Midbrain (tissue), 1 donor: ENCODE measurements at regions not wholly inside any gene's neighbourhood (a gene's known extent, or its start where the extent isn't known, plus 50 kb on each side); places are given as distances from the start of the nearest gene placed in this dataset.
"Not testable (repeated sequence)": the region's sequence is repeated elsewhere in the genome, so short reads cannot be mapped to it uniquely, and the experiment has no call there.

Source experiments
- DNase-seq: peaks from one replicate; lab custom pipeline; 2025; lab: John Stamatoyannopoulos, UW

DNA sequence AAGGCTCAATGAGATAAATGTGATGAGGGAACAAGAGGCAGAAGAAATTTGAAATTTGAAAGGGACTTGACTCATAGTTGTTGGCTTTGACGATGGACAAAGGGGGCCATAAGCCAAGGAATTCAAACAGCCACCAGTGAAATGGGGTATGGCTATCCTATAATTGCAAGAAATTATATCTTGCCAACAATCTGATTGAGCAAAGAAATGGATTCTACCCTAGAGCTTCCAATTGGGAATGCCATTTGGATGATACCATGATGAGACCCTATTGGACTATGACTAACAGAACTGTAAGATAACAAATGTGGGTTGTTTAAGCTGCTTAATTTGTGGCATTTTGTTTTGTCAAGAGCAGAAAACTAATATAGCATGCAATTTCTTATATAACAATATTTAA is 270.1 kb upstream of the ARSJ start:
- no peak for DNase-seq

DNA sequence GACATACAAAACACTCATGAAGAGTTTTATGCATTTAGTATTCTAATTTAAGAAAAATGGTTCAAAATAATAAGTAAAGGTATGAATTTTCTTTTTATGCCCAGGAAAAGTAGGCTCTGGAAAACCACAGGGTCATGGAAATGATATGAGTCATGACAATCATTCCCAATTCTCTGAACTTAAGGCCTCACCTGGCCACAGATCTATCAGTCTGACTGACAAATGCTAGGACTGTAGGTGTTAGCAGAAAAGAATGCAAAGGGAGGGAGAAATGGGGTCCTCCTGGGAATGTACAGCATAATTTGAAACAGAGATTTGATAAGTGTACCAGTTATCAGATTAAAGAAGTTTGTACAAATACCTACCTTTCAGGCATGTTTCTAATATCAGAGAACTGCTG is 270.5 kb upstream of the ARSJ start:
- no peak for DNase-seq

DNA sequence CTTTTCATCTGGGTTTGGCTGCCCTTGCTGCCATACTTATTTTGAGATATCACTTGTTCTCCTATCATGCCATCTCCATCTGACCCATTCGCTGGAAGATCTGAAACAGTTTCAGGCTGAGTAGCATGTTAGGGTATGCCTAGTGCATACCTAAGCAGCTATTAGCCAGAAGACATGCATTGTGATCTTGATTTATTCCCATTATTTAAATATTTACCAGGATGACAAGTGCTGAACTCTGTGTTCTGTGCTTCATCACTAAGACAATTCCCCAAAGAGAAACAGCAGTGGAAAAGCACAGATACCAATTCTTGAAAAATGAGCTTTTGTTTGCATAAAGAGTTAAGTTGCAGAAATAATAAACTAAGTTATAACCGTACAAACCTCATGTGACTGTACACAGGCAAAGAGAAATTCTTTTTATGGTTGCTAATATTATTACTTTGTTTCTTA is 271.0 kb upstream of the ARSJ start:
- DNase-seq, result no peak

DNA sequence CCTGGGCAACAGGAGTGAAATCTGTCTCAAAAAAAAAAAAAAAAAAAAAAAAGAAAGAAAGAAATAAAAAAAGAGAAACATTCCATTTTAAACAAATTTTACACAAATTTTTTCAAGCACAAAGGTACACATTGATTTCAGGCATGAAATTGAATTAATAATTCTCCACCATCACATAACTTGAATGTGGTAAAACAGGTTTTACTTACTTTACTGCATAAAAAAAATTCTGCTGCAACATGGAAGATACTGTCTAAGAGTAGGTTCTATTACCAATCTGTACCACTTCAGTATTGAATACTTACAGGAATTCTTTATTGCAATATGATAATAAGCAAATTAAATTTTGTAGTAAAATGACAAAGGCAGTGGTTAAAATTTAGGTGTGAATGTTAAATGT is 271.6 kb upstream of the ARSJ start:
- DNase-seq, result no peak

DNA sequence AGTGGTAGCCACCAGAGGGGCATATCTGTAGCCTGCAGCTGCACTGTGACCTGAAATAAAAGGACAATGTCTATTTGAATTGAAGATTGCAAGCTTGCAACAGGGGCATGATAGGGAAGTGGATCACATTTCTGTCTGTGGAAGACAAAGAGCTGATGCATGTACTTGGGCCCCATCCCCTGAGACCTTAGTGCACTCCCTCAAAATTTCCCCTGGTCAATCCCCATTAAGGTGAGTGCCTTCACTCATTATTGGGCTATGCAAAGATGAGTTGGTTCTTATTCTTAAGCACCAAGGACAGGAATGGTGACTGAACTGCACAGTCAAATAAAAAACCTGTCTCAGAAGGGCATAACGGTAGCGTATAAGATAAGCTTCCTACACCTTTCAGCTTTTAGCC is 273.1 kb upstream of the ARSJ start:
- no peak for DNase-seq

DNA sequence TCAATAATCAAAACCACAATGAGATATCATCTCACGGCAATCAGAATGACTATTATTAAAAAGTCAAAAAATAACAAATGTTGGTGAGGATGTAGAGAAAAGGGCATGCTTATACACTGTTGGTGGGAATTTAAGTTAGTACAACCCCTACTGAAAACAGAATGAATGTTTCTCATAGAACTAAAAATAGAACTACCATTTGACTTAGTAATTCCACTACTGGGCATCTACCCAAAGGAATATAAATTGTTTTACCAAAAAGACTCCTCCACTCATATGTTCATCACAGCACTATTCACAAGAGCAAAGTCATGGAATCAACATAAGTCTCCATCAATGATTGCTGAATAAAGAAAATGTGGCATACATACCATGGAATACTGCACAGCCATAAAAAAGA is 278.1 kb upstream of the ARSJ start:
- no peak for DNase-seq

DNA sequence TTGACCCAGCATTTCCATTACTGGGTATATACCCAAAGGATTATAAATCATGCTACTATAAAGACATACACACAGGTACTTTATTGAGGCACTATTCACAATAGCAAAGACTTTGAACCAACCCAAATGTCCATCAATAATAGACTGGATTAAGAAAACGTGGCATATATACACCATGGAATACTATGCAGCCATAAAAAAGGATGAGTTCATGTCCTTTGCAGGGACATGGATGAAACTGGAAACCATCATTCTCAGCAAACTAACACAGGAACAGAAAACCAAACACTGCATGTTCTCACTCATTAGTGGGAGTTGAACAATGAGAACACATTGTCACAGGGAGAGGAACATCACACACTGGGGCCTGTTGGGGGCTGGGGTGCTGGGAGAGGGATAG is 283.0 kb upstream of the ARSJ start:
- DNase-seq, result not testable (repeated sequence)

DNA sequence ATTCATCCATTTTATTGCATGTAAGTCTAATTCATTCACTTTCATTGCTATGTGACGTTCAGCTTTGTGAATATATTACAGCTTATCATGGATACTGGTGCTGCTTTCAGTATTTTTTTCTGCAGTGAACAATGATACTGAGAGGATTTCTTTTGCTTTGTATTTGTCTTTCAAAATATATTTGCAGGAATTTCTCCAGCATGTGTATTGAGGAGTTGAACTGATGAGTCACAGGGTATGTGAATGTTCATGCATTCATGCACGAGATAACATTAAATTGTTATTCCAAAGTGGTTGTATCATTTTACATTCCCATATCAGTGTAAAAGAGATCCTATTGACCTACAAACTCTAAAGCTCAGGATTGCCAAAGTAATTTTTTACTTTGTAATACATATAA is 283.8 kb upstream of the ARSJ start:
- no peak for DNase-seq

DNA sequence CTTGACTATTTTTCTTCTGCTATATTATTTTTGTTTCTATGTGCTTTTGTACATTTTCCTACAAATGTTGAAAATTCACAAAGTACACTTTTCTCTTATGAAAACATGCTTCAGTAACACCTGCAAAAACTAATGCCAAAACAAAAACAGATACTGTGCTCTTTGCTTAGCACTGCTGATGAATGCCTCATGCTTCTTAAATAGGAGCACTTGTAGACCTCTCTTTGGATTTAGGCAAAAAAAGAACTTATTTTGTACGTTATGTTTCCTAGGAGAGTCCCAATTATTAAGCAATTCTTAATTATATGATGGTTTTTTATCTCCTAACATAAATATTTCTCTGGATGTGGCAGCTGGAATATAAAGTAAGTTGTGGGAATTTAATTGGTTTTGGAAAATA is 285.0 kb upstream of the ARSJ start:
- no peak for DNase-seq

DNA sequence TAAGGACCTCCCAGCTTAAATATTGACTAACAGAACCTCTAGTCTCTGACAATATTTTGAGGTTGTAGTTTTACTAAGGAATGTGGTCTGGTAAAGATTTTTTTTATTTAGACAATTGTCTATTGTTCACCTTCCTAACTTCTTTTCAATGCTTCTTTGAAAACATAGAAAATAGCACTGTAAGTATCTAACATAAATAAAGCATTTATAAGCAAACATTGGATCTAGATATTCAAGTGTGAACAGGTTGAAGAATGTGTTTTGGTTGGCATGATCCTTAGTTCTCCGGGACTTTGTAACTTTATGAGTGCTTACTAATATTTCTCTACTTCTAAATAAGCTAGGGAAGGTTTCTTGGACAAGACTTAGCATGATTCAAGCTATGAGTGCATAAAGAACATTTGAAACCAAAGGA is 285.4 kb upstream of the ARSJ start:
- no peak for DNase-seq

DNA sequence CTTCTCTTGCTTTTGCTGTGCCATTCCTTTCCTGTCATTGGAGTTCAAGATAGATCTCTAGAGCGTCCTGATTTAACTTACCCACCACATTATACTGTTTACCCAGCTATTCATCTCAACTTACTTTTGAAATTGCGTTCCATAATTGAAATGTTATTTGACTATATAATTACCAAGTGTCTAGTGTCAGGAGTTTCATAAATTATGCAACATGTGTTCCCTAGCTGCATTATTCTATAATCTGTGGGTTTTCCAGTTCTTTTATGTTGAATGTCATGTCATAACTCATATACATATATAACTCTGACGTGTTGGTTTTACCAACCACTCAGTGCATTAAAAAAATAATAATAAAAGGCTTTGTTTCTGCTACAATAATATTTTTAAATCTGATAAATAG is 285.9 kb upstream of the ARSJ start:
- no peak for DNase-seq

DNA sequence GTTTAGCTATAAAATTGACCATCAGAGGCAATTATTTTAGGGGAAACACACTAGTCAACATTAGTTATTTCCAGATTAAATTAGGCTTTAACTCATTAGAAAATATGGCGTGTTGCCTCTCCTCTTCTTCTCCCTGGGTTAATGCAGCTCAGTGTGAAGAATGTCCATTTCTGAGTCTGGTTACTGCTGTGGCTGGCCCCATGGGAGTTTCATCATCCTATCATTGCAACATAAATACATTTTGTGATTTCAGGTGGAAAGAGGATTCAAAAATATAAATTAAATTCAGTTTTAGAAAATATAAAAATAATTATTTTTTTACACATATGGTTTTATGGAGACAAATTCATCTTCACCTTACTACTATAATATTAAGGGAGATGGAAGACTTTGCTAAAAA is 288.5 kb upstream of the ARSJ start:
- no peak for DNase-seq

DNA sequence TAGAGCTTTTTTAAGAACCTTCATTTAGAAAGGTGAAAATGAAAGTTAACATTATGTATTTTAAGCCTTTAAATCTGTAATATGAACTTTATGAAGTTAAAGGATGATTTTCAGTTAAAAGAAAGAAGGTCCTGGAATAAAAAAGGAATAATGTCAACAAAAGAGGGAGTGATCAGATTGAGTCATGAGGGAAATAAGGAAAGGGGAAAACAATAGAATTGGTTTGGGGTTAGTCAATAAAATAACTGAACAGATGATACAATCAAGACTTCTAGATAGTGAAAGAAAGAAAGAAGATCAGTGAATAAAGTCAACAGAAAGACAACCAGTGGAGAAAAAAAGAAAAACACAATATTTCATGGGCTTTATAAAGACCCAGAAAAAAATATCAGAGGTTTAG is 291.6 kb upstream of the ARSJ start:
- DNase-seq, result no peak

DNA sequence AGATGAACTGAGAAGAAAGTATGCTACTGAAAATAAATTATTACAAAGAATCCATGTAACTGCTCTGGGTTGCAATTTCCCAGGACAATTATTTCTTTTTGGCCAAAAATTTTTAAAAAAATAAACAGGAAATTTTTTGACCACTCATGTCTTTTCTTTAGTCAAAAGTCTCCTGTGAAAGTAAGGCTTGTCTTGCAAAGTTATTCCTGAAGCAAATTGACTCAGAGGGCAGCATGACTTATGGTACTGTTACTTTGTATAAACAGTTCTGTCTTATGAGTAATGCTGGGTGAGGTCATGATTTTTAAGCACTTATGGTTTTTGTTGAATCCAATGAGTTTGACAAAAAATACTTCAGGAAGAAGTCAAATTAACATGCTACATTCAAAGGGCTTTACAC is 292.8 kb upstream of the ARSJ start:
- DNase-seq, result no peak

DNA sequence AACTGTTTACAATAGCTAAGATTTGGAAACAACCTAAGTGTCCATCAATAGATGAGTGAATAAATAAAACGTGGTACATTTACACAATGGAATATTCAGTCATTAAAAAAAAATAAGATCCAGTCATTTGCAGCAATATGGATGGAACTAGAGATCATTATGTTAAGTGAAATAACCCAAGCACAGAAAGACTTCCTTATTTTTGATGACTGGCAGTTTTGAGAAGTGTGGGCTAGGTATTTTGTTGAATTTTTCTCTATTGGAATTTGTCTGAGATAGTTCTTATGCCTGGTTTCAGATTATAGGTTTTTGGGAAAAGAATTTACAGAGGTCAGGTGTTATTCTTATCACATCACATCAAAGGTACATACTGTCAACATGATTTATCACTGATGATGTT is 293.8 kb upstream of the ARSJ start:
- no peak for DNase-seq

DNA sequence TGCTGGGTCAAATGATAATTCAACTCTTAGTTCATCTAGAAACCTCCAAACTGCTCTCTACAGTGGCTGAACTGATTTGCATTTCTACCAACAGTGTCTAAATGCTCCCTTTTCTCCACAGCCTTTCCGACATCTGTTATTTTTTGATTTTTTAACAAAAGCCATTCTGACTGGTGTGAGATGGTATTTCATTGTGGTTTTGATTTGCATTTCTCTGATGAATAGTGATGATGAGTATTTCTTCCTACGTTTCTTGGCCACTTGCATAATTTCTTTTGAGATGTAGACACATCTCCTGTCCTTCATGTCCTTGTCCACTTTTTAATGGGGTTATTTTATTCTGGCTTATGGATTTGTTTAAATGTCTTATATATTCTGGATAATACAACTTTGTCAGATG is 298.2 kb upstream of the ARSJ start:
- no peak for DNase-seq

DNA sequence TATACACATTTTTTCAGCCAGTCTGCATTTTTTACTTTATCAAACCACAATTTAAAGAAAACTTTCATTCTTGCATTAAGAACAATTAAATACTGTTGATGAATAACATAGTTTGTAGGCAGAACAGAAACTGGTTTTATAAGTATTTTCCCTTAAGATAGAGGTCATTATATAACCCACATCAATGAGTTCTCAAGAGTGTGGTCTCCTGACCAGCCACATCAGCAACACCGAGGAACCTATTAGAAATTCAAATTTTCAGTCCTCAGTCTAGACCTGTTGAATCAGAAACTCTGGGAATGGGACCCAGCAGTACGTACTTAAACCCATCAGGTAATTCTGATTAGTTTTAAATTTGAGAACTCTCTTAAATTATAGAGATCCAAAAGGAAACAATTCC is 299.6 kb upstream of the ARSJ start:
- no peak for DNase-seq

DNA sequence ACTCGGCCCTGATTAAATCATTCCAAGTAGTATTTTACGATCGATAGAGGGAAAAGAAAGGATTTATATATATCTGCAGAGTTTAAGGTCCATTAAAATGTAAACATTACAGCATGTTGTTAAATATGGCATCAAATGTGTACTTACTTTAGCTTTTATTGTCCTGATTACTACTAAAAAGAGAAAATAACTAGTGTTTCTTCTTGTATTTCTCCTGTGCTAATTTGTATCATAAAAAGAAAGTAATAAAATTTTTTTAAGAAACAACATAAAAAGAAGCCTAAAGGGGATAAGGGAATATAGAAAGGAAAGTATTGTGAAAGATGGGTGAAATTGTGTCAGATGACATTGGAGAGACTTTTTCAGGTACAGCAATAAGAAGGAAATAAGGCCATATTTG is 300.3 kb upstream of the ARSJ start:
- no peak for DNase-seq

DNA sequence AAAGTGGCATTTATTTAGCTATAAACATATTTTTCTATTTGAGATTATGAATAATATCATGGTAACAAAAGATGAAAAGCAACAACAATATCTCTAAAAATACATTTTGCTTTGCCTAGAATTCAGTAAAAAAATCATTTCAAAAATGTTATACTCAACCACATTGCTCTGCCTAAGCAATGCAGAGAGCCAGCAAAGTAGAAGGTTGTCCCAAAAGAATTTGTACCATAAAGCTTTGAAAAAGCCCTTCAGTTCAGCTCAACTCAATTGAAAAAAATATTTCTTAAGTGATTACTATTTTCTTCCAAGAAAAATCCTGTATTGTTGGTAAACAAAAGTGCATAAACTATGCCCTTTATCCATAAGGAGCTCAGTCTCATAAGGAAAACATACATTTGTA is 301.2 kb upstream of the ARSJ start:
- DNase-seq, result no peak

DNA sequence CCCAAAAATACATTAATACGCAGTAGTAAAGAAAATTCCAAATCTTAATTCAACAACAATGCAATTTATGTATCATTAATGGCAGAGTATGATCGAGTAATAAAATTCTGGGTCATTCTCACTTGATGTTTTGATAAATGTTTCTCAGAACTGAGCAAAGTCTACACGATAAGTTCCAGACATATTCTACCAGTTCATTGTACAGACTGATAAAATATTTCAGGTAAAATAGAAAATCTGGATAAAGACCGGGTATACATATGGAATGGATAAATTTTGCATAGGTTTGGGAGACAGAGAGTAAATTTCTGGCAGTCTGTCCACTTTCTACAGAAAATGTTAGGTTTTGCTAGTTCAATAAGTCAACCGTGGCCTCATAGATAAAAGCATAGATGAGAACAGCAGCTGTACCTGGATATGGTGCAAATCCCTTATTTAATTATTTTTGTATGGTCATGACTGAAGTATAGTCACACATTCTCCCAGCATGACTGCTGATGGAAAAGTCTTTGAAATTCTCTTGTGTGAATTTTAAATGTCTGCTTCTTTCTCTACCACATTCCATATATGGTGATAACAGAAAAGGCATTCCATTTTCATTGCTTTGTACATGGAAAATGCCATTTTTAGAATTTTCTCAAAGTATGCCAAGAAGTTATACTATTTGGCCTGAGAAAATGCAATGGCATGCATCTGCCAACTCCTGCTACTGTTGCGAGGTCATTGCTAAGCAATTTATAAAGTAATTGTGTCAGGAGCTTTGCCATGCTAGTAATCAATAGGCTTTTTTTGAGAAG is 301.9 kb upstream of the ARSJ start:
- no peak for DNase-seq

DNA sequence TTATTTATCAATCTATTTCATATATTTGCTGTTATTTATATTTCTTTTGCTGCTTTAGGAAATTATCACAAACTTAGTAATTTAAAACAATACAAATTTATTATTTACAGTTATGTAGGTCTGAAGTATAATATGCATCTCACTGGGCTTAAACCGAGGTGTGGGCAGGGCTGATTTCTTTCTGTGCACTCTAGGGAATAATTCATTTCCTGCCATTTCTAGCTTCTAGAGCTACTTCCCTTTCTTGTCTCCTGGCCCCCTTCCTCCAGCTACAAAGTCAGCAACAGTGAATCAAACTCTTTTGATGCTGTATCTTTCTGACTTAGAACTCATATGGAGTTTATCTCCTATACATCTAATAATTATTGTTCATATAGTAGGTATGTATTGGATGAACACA is 303.5 kb upstream of the ARSJ start:
- DNase-seq, result no peak

DNA sequence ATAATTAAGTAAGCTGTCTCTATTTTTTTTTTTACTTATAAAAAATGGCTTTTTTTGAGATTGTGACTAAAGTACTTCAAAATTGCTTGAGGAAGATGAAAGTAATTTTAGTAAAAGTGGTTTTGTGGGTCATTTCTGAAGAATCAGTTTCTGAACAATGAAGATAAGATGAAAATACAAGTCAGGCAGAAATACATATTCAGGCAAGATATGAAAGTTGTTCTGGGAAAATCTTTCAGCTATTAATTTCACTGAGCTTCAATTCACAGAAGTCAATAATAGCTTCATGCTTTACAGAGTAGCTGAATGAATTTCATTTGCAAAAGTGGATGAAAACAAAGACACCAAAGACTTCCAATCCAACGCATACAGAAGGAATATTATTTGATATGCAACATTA is 305.2 kb upstream of the ARSJ start:
- DNase-seq, result no peak

DNA sequence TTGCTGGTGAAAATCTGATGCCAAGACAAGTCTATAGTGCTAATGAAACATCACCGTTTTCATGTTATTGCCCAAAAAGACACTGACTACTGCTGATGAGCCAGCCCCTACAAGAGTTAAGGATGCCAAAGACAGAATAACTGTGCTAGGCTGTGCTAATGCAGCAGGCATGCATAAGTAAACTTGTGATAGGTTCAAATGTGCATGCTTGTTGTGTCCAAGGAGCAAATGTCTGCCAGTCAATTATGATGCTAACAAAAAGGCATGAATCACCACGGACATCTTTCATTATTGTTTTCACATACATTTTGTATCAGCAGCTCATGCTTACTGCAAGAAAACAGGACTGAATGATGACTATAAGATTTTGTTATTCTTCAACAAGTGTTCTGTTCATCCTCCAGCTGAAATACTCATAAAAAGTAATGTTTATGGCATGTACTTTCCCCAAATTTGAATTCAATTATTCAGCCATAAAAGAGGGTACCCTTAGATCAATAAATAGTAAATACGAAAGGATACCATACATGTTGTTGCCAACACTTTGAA is 306.9 kb upstream of the ARSJ start:
- DNase-seq, result no peak

DNA sequence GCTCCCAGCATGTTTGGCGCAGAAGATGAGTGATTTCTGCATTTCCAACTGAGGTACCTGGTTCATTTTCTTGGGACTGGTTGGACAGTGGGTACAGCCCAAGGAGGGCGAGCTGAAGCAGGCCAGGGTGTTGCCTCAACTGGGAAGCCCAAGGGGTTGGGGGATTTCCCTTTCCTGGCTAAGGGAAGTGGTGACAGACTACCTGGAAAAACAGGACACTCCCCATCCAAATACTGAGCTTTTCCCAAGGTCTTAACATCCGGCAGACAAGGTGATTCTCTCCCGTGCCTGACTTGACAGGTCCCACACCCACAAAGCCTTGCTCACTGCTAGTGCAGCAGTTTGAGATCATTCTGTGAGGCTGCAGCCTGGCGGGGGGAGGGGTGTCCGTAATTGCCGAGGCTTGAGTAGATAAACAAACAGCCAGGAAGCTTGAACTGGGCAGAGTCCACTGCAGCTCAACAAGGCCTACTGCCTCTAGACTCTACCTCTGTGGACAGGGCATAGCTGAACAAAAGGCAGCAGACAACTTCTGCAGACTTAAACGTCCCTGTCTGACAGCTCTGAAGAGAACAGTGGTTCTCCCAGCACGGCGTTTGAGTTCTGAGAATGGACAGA is 307.7 kb upstream of the ARSJ start:
- DNase-seq, result no peak
